ENCODE measurements at regions not wholly inside any gene's neighbourhood (a gene's known extent, or its start where the extent isn't known, plus 50 kb on each side); places are given as distances from the start of the nearest gene placed in this dataset.

- no peak overlapping the region for H3K4me3 ChIP-seq
- TF ChIP-seq EP300 (IDR thresholded peaks at IDR 0.05) (no peak), CTCF (IDR thresholded peaks at IDR 0.05) (no peak), POLR2AphosphoS5 (IDR thresholded peaks at IDR 0.05) (no peak), POLR2A (IDR thresholded peaks at IDR 0.05) (no peak)
- 76% methylated on average over 1 of the region's 1 CpG for WGBS
- no peaks in the 10 kb centered on the region for H3K27me3 ChIP-seq
- no peaks in the 10 kb centered on the region for H3K9me3 ChIP-seq
- DNase-seq (ENCODE audit: low spot score in 2 of 2): no peak
- H3K27ac ChIP-seq: no peak overlapping the region
- no peaks in the 10 kb centered on the region for H3K36me3 ChIP-seq
- no peaks in the 10 kb centered on the region for H3K4me1 ChIP-seq
These were observed 68.7 kb upstream of the ARHGEF3 start for GRCh38 chr3:56870436-56870835.

GRCh38 chr3:56869157-56869889, 67.6 kb upstream of the ARHGEF3 start:
- TF ChIP-seq EP300 (IDR thresholded peaks at IDR 0.05) (no peak), POLR2AphosphoS5 (IDR thresholded peaks at IDR 0.05) (no peak), CTCF (IDR thresholded peaks at IDR 0.05) (no peak), POLR2A (IDR thresholded peaks at IDR 0.05) (no peak)
- Histone ChIP-seq H3K27ac (no peak overlapping the region), H3K9me3 (no peaks in the 10 kb centered on the region), H3K4me1 (no peaks in the 10 kb centered on the region), H3K36me3 (no peaks in the 10 kb centered on the region), H3K27me3 (no peaks in the 10 kb centered on the region), H3K4me3 (no peak overlapping the region)
- no peak for DNase-seq (ENCODE audit: low spot score in 2 of 2)
- WGBS: 87% methylated on average over 6 of the region's 6 CpGs

GRCh38 chr3:56868706-56869105, 67.0 kb upstream of the ARHGEF3 start:
- Histone ChIP-seq H3K27me3 (no peaks in the 10 kb centered on the region), H3K4me3 (no peak overlapping the region), H3K4me1 (no peaks in the 10 kb centered on the region), H3K36me3 (no peaks in the 10 kb centered on the region), H3K27ac (no peak overlapping the region), H3K9me3 (no peaks in the 10 kb centered on the region)
- TF ChIP-seq POLR2AphosphoS5 (IDR thresholded peaks at IDR 0.05): no peak
- no peak for TF ChIP-seq POLR2A (IDR thresholded peaks at IDR 0.05)
- no peak for TF ChIP-seq EP300 (IDR thresholded peaks at IDR 0.05)
- TF ChIP-seq CTCF (IDR thresholded peaks at IDR 0.05): no peak
- DNase-seq (ENCODE audit: low spot score in 2 of 2): no peak
- 86% methylated on average over 5 of the region's 5 CpGs for WGBS

- H3K27ac ChIP-seq: no peak overlapping the region
- H3K4me1 ChIP-seq: no peaks in the 10 kb centered on the region
- H3K4me3 ChIP-seq: no peak overlapping the region
- 92% methylated on average over 4 of the region's 4 CpGs for WGBS
- no peak for TF ChIP-seq CTCF (IDR thresholded peaks at IDR 0.05)
- no peak for TF ChIP-seq POLR2A (IDR thresholded peaks at IDR 0.05)
- TF ChIP-seq EP300 (IDR thresholded peaks at IDR 0.05): no peak
- no peak for TF ChIP-seq POLR2AphosphoS5 (IDR thresholded peaks at IDR 0.05)
- no peaks in the 10 kb centered on the region for H3K27me3 ChIP-seq
- no peaks in the 10 kb centered on the region for H3K9me3 ChIP-seq
- no peaks in the 10 kb centered on the region for H3K36me3 ChIP-seq
- DNase-seq (ENCODE audit: low spot score in 2 of 2): no peak
These were observed 65.9 kb upstream of the ARHGEF3 start for GRCh38 chr3:56867671-56868070.

GRCh38 chr3:56864918-56865524, 63.3 kb upstream of the ARHGEF3 start:
- TF ChIP-seq EP300 (IDR thresholded peaks at IDR 0.05) (no peak), POLR2AphosphoS5 (IDR thresholded peaks at IDR 0.05) (no peak), POLR2A (IDR thresholded peaks at IDR 0.05) (no peak), CTCF (IDR thresholded peaks at IDR 0.05) (no peak)
- no peak for DNase-seq (ENCODE audit: low spot score in 2 of 2)
- Histone ChIP-seq H3K4me3 (no peak overlapping the region), H3K4me1 (peaks cover 3% of the 10 kb centered on the region), H3K9me3 (no peaks in the 10 kb centered on the region), H3K27me3 (no peaks in the 10 kb centered on the region), H3K36me3 (no peaks in the 10 kb centered on the region), H3K27ac (no peak overlapping the region)
- WGBS: 87% methylated on average over 6 of the region's 6 CpGs

Measured in suprapubic skin (tissue), 4 donors.